ENCODE measurements at regions not wholly inside any gene's neighbourhood (a gene's known extent, or its start where the extent isn't known, plus 50 kb on each side); places are given as distances from the start of the nearest gene placed in this dataset.
A peak's percentile ranks its signal among the peaks of the same experiment; 100 is the strongest.

DNA sequence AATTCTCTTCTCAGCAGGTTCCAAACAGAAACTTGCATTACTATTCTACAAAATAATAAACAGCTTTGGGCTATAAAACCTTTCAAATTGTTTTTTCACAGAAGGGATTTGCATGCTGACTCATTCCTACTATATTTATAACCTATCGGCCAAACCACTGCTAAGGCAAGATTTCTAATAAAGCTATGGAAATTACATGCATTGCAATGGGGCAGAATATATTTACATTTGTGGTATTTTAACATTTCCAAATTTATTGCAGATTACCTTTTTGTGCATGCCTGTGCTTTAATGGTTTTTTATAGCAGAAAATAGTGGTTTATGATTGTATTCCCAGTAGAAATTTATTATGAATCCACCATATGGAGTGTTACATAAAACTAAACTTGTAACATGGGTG lies 69.0 kb upstream of the NPVF start:
- no peaks in the 10 kb centered on the region for H3K9me3 ChIP-seq
- no peaks in the 10 kb centered on the region for H3K4me1 ChIP-seq
- H3K36me3 ChIP-seq, result no peaks in the 10 kb centered on the region
- H3K27me3 ChIP-seq, result no peaks in the 10 kb centered on the region
- WGBS, 2 donors (ENCODE audit: low coverage in 1 of 2), result 41 to 67% methylated on average over 1 of the region's 1 CpG
- no peak overlapping the region for H3K27ac ChIP-seq
- no peak overlapping the region for H3K4me3 ChIP-seq
- TF ChIP-seq EP300 (IDR thresholded peaks at IDR 0.05), result no peak
- TF ChIP-seq, protein P1, sequence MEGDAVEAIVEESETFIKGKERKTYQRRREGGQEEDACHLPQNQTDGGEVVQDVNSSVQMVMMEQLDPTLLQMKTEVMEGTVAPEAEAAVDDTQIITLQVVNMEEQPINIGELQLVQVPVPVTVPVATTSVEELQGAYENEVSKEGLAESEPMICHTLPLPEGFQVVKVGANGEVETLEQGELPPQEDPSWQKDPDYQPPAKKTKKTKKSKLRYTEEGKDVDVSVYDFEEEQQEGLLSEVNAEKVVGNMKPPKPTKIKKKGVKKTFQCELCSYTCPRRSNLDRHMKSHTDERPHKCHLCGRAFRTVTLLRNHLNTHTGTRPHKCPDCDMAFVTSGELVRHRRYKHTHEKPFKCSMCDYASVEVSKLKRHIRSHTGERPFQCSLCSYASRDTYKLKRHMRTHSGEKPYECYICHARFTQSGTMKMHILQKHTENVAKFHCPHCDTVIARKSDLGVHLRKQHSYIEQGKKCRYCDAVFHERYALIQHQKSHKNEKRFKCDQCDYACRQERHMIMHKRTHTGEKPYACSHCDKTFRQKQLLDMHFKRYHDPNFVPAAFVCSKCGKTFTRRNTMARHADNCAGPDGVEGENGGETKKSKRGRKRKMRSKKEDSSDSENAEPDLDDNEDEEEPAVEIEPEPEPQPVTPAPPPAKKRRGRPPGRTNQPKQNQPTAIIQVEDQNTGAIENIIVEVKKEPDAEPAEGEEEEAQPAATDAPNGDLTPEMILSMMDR (IDR thresholded peaks at IDR 0.05), result no peak
- TF ChIP-seq POLR2A (IDR thresholded peaks at IDR 0.05), result no peak
- TF ChIP-seq POLR2AphosphoS5 (IDR thresholded peaks at IDR 0.05), result no peak
- ATAC-seq, result no peak

DNA sequence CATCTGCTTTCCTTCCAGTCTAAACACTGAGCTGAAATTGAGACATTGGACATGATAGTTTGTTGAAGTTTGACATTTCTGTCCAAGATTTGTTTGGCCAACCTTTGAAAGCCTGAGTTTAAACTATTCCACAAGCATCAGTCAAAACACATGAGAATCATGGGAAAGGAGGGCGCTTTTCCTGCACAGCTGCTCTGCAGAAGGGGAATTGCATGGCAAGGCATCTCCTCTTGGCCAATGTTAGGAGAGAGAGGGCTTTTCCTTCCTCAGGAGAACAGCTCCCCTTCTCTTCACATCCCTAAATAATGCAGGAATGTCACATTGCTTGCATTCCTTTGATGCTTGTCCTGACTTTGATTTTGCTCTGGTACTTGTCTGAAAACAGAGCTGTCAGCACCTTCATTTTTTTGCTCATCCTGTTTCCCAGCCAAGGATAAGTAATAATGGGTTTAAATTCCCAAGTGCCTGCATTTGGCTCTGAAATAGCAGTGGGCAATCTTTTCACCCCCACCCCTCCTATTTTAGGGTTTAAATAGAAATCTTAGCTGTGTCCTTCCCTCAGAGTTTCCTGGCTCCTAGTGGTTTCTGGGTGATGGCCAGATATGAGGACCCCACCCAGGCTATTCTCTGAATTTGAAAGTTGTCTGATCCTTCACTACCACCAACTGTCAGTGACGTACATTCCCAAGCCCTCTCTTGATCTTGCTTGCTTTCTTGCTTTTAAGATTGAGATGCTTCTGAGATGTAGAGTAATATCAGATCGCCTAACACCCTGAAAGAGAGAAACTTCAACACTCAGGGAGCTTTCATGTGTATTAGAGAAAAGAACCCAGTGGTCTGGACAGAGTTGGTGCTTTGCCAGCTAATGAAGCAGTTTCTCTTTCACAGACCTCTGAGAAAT lies 75.2 kb upstream of the NPVF start:
- peaks cover 0 to 22% (median 11%) of the 10 kb centered on the region in 3 donors for H3K4me1 ChIP-seq
- H3K4me3 ChIP-seq, result no peak overlapping the region
- no peaks in the 10 kb centered on the region for H3K9me3 ChIP-seq
- WGBS, 2 donors (ENCODE audit: low coverage in 1 of 2), result 25 to 30% methylated on average over 2 to 3 of the region's 3 CpGs
- no peaks in the 10 kb centered on the region for H3K36me3 ChIP-seq
- no peak for TF ChIP-seq POLR2AphosphoS5 (IDR thresholded peaks at IDR 0.05)
- no peak for TF ChIP-seq POLR2A (IDR thresholded peaks at IDR 0.05)
- TF ChIP-seq, protein P1 (IDR thresholded peaks at IDR 0.05), result no peak
- TF ChIP-seq EP300 (IDR thresholded peaks at IDR 0.05), result no peak
- H3K27me3 ChIP-seq, result no peaks in the 10 kb centered on the region
- peak; percentile 72 for ATAC-seq
- peak overlapping the region in 3 of 4 donors; percentile 46 to 61 (median 56) for H3K27ac ChIP-seq

DNA sequence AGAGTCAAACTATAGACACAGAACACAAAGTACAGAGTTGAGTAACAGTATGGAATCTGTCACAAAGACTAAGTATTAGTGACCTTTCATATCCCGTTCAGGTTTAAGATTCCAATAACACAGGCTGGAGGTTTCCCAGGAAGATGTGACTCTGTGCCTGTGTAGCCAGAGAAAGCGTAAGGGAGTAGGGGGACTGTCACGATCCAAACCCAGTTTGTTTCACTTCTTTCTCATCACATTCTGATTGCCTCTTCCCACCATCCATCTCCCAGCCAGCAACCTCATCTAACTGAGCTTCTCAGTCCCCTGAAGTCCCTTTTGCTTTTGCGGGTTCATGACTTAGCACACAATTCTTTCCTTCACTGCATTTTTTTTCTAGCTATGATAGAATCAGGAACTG lies 76.4 kb upstream of the NPVF start:
- 76 to 87% methylated on average over 4 of the region's 4 CpGs for WGBS, 2 donors (ENCODE audit: low coverage in 1 of 2)
- no peaks in the 10 kb centered on the region for H3K9me3 ChIP-seq
- no peaks in the 10 kb centered on the region for H3K27me3 ChIP-seq
- H3K27ac ChIP-seq, result no peak overlapping the region
- no peaks in the 10 kb centered on the region for H3K36me3 ChIP-seq
- H3K4me1 ChIP-seq, result peaks cover 0 to 31% (median 11%) of the 10 kb centered on the region in 3 donors
- no peak for ATAC-seq
- TF ChIP-seq POLR2A (IDR thresholded peaks at IDR 0.05) (no peak), EP300 (IDR thresholded peaks at IDR 0.05) (no peak), POLR2AphosphoS5 (IDR thresholded peaks at IDR 0.05) (no peak)
- TF ChIP-seq, protein P1 (IDR thresholded peaks at IDR 0.05), result no peak
- H3K4me3 ChIP-seq, result no peak overlapping the region

DNA sequence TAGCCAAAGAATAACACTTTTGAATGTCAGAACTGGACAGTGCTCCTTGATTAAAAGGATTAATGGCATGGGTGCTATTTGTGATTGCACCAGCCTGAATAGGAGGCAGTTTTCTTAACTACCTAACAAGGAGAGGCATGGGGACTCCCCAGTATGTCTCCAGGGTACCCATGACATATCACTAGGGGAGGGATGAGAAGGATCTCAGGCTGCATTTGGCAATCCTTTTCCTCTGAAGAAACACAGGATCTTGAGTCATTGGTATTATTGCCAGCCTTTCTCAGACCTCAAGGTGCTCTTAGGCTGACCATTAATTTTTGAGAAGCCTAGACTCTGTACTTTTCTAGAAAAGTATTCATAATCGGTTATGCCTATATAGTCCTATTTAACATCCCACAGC lies 77.5 kb upstream of the NPVF start:
- Histone ChIP-seq H3K27ac (no peak overlapping the region), H3K36me3 (no peaks in the 10 kb centered on the region), H3K4me1 (peaks cover 0 to 31% (median 11%) of the 10 kb centered on the region in 3 donors), H3K9me3 (no peaks in the 10 kb centered on the region), H3K4me3 (no peak overlapping the region), H3K27me3 (no peaks in the 10 kb centered on the region)
- 92 to 100% methylated on average over 1 of the region's 1 CpG for WGBS, 2 donors (ENCODE audit: low coverage in 1 of 2)
- TF ChIP-seq POLR2AphosphoS5 (IDR thresholded peaks at IDR 0.05) (no peak), POLR2A (IDR thresholded peaks at IDR 0.05) (no peak), EP300 (IDR thresholded peaks at IDR 0.05) (no peak)
- TF ChIP-seq, protein P1 (IDR thresholded peaks at IDR 0.05), result no peak
- ATAC-seq, result no peak

DNA sequence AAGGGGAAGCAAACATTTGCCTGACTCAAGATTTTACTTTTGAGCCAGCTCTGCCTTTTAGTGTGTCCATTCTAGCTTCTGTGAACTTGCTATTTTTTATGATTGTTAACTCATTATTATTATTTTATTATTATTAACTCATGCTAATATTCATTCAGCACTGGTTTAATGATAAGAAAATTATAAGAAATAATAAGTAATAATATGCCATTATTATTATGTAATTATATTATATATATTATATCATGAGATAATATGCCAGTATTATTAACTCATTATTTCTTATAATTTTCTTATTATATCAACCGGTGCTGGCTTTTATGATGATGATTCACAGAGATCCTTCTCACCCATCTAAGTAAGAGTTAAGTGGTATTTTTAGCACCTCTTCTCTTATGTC lies 79.3 kb upstream of the NPVF start:
- no peaks in the 10 kb centered on the region for H3K36me3 ChIP-seq
- no peaks in the 10 kb centered on the region for H3K27me3 ChIP-seq
- 80 to 100% methylated on average over 1 of the region's 1 CpG for WGBS, 2 donors (ENCODE audit: low coverage in 1 of 2)
- H3K4me3 ChIP-seq, result no peak overlapping the region
- no peak for TF ChIP-seq POLR2A (IDR thresholded peaks at IDR 0.05)
- no peak for TF ChIP-seq POLR2AphosphoS5 (IDR thresholded peaks at IDR 0.05)
- H3K4me1 ChIP-seq, result peaks cover 0 to 31% (median 11%) of the 10 kb centered on the region in 3 donors
- H3K27ac ChIP-seq, result no peak overlapping the region
- no peaks in the 10 kb centered on the region for H3K9me3 ChIP-seq
- no peak for ATAC-seq

Data from gastroesophageal sphincter (tissue), 4 donors.